ENCODE measurements at regions not wholly inside any gene's neighbourhood (a gene's known extent, or its start where the extent isn't known, plus 50 kb on each side); places are given as distances from the start of the nearest gene placed in this dataset.

- H3K36me3 ChIP-seq = no peaks in the 10 kb centered on the region
- WGBS, 5 donors = 79 to 100% (median 93%) methylated on average over 1 of the region's 1 CpG
- H3K4me1 ChIP-seq = no peaks in the 10 kb centered on the region
- H3K4me3 ChIP-seq = no peak overlapping the region
- H3K27ac ChIP-seq = no peak overlapping the region
- peaks cover 0 to 19% (median 8%) of the 10 kb centered on the region in 8 donors for H3K9me3 ChIP-seq
- DNase-seq = no peak
- H3K27me3 ChIP-seq (replicated peaks in 1 of 7) = no peaks in the 10 kb centered on the region
- no peak for TF ChIP-seq POLR2AphosphoS5 (IDR thresholded peaks at IDR 0.05)
- no peak for TF ChIP-seq CTCF (IDR thresholded peaks at IDR 0.05 in 8 of 11, conservative IDR thresholded peaks at IDR 0.05 in 3 of 11)
- no peak for TF ChIP-seq POLR2A (IDR thresholded peaks at IDR 0.05)
- intact Hi-C loops (cut with DNase I; ENCODE audit: low total_unique reads) = no loop called here
Observed at GRCh38 chrX:150146271-150146896, 208.1 kb upstream of the EOLA2 start.

GRCh38 chrX:150148749-150149672 lies 210.7 kb upstream of the EOLA2 start:
- DNase-seq = no peak
- no peaks in the 10 kb centered on the region for H3K4me1 ChIP-seq
- no peak overlapping the region for H3K4me3 ChIP-seq
- H3K27me3 ChIP-seq (replicated peaks in 1 of 7) = peaks cover 0 to 5% (median 0%) of the 10 kb centered on the region in 7 donors
- no peaks in the 10 kb centered on the region for H3K36me3 ChIP-seq
- intact Hi-C loops (cut with DNase I; ENCODE audit: low total_unique reads) = no loop called here
- no peaks in the 10 kb centered on the region for H3K9me3 ChIP-seq
- no peak overlapping the region for H3K27ac ChIP-seq
- WGBS, 5 donors = 38 to 73% (median 57%) methylated on average over 4 to 5 of the region's 5 CpGs
- TF ChIP-seq POLR2AphosphoS5 (IDR thresholded peaks at IDR 0.05) (no peak), POLR2A (IDR thresholded peaks at IDR 0.05) (no peak), CTCF (IDR thresholded peaks at IDR 0.05 in 8 of 11, conservative IDR thresholded peaks at IDR 0.05 in 3 of 11) (no peak)

- DNase-seq = no peak
- H3K27ac ChIP-seq = no peak overlapping the region
- peaks cover 0 to 5% (median 0%) of the 10 kb centered on the region in 7 donors for H3K27me3 ChIP-seq (replicated peaks in 1 of 7)
- no peak for TF ChIP-seq CTCF (IDR thresholded peaks at IDR 0.05 in 8 of 11, conservative IDR thresholded peaks at IDR 0.05 in 3 of 11)
- TF ChIP-seq POLR2A (IDR thresholded peaks at IDR 0.05) = no peak
- no peak for TF ChIP-seq POLR2AphosphoS5 (IDR thresholded peaks at IDR 0.05)
- no peaks in the 10 kb centered on the region for H3K9me3 ChIP-seq
- no peaks in the 10 kb centered on the region for H3K36me3 ChIP-seq
- no peak overlapping the region for H3K4me3 ChIP-seq
- H3K4me1 ChIP-seq = no peaks in the 10 kb centered on the region
- WGBS, 5 donors = 41 to 73% (median 66%) methylated on average over 4 of the region's 4 CpGs
- intact Hi-C loops (cut with DNase I; ENCODE audit: low total_unique reads) = no loop called here
Observed at GRCh38 chrX:150150076-150150779, 211.9 kb upstream of the EOLA2 start.

- Histone ChIP-seq H3K4me3 (no peak overlapping the region), H3K9me3 (no peaks in the 10 kb centered on the region), H3K4me1 (no peaks in the 10 kb centered on the region), H3K36me3 (no peaks in the 10 kb centered on the region), H3K27me3 (replicated peaks in 1 of 7) (peaks cover 0 to 10% (median 0%) of the 10 kb centered on the region in 7 donors), H3K27ac (no peak overlapping the region)
- TF ChIP-seq CTCF (IDR thresholded peaks at IDR 0.05 in 8 of 11, conservative IDR thresholded peaks at IDR 0.05 in 3 of 11) = no peak
- no peak for TF ChIP-seq POLR2A (IDR thresholded peaks at IDR 0.05)
- 71 to 100% (median 93%) methylated on average over 1 to 2 of the region's 2 CpGs for WGBS, 5 donors
- intact Hi-C loops (cut with DNase I; ENCODE audit: low total_unique reads) = no loop called here
- no peak for DNase-seq
Observed at GRCh38 chrX:150150780-150151125, 212.4 kb upstream of the MAMLD1 start.

All from spleen (tissue), 11 donors.